GDM1 (cell line): ENCODE measurements at regions not wholly inside any gene's neighbourhood (a gene's known extent, or its start where the extent isn't known, plus 50 kb on each side); places are given as distances from the start of the nearest gene placed in this dataset.

Experiments used
- DNase-seq: peaks from one replicate; lab custom pipeline; 2025; lab: John Stamatoyannopoulos, UW

- no peak for DNase-seq
These were observed 68.8 kb upstream of the ARHGAP18 start for GRCh38 chr6:129778793-129779192.

GRCh38 chr6:129777371-129777770 is 67.4 kb upstream of the ARHGAP18 start:
- DNase-seq: no peak

GRCh38 chr6:129776542-129777330 is 66.8 kb upstream of the ARHGAP18 start:
- DNase-seq: peak; percentile 20

- peak; percentile 44 for DNase-seq
These were observed 64.9 kb upstream of the ARHGAP18 start for GRCh38 chr6:129774697-129775447.

GRCh38 chr6:129773304-129773703 is 63.3 kb upstream of the ARHGAP18 start:
- DNase-seq: no peak

- no peak for DNase-seq
These were observed 61.7 kb upstream of the ARHGAP18 start for GRCh38 chr6:129771678-129772077.

GRCh38 chr6:129767776-129768485 is 58.0 kb upstream of the ARHGAP18 start:
- DNase-seq: no peak

GRCh38 chr6:129766959-129767728 is 57.2 kb upstream of the ARHGAP18 start:
- DNase-seq: no peak

GRCh38 chr6:129764761-129765407 is 54.9 kb upstream of the ARHGAP18 start:
- no peak for DNase-seq

- DNase-seq: no peak
These were observed 50.0 kb upstream of the ARHGAP18 start for GRCh38 chr6:129759796-129760605.
